PC-9 (cell line): ENCODE measurements at regions not wholly inside any gene's neighbourhood (a gene's known extent, or its start where the extent isn't known, plus 50 kb on each side); places are given as distances from the start of the nearest gene placed in this dataset.

ENCODE experiments used
- EZH2 ChIP-seq: fragments of 200-600 bp; sonication (generic); IDR thresholded peaks from 2 replicates; pipeline ENCODE4 v1.8.0; 2017; ENCODE audit warnings: antibody characterized with exemption, low read depth
- TF ChIP-seq, protein P1 (sequence below): fragments of 200-600 bp; sonication (generic); conservative IDR thresholded peaks from 2 replicates; pipeline ENCODE4 v1.6.1; 2017; ENCODE audit warnings: mixed run types, antibody characterized with exemption, mild to moderate bottlenecking, moderate library complexity

DNA sequence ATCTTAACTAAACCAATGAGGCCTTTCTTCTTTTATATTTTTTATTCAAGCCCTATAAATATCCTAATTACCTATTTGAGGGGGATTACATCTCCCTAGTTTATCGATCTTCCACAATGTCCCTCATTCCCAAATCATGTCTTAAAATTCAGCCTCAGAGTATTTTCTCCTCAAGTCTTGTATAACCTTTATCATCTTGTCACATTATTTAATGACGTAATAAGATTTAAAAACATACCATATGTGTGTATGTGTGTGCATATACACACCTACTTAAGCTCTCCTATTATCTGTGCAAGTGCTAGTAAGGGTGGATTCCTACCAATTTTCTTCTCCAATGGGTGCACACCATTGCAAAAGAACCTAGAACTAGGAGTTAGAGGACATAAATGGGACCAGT, 421.1 kb downstream of the FIGN start:
- TF ChIP-seq, protein P1, sequence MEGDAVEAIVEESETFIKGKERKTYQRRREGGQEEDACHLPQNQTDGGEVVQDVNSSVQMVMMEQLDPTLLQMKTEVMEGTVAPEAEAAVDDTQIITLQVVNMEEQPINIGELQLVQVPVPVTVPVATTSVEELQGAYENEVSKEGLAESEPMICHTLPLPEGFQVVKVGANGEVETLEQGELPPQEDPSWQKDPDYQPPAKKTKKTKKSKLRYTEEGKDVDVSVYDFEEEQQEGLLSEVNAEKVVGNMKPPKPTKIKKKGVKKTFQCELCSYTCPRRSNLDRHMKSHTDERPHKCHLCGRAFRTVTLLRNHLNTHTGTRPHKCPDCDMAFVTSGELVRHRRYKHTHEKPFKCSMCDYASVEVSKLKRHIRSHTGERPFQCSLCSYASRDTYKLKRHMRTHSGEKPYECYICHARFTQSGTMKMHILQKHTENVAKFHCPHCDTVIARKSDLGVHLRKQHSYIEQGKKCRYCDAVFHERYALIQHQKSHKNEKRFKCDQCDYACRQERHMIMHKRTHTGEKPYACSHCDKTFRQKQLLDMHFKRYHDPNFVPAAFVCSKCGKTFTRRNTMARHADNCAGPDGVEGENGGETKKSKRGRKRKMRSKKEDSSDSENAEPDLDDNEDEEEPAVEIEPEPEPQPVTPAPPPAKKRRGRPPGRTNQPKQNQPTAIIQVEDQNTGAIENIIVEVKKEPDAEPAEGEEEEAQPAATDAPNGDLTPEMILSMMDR: no peak
- no peak for TF ChIP-seq EZH2
